SU-DHL-6 (cell line): ENCODE measurements at regions not wholly inside any gene's neighbourhood (a gene's known extent, or its start where the extent isn't known, plus 50 kb on each side); places are given as distances from the start of the nearest gene placed in this dataset.

Source experiments
- EZH2phosphoT487 ChIP-seq: fragments of 200-600 bp; sonication (generic), shearing (Covaris generic); conservative IDR thresholded peaks from 2 replicates; pipeline ENCODE4 v1.6.1; 2018; ENCODE audit warnings: mild to moderate bottlenecking, antibody characterized with exemption, low read length, moderate library complexity, mixed read lengths
- TF ChIP-seq, protein P1 (sequence below): fragments of 200-600 bp; sonication (generic); IDR thresholded peaks from one replicate; pipeline ENCODE4 v1.5.1; 2017; ENCODE audit warnings: antibody characterized with exemption, mild to moderate bottlenecking, low read length, moderate library complexity; ENCODE audit not compliant: insufficient read depth, poor library complexity, severe bottlenecking

DNA sequence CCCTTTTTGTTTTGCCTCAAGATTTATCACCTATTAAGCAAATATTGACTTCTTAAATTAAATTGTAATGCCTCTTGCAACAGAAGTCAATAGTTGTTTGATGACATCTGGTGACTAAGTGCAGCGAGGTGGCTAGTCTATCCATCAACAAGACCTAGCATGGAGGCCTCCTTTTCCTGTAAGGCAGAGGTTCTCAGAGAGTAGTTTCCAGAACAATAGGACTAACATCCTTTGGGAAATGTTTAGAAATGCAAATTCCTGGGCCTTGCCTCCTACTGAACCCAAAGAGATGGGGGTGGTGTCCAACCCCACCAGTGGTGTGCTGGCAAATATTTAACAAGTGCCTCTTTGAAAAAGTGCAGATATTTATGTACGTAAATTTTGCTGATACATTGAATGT, 143.7 kb downstream of the SCP2D1 start:
- TF ChIP-seq, protein P1, sequence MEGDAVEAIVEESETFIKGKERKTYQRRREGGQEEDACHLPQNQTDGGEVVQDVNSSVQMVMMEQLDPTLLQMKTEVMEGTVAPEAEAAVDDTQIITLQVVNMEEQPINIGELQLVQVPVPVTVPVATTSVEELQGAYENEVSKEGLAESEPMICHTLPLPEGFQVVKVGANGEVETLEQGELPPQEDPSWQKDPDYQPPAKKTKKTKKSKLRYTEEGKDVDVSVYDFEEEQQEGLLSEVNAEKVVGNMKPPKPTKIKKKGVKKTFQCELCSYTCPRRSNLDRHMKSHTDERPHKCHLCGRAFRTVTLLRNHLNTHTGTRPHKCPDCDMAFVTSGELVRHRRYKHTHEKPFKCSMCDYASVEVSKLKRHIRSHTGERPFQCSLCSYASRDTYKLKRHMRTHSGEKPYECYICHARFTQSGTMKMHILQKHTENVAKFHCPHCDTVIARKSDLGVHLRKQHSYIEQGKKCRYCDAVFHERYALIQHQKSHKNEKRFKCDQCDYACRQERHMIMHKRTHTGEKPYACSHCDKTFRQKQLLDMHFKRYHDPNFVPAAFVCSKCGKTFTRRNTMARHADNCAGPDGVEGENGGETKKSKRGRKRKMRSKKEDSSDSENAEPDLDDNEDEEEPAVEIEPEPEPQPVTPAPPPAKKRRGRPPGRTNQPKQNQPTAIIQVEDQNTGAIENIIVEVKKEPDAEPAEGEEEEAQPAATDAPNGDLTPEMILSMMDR = no peak
- no peak for TF ChIP-seq EZH2phosphoT487
